ENCODE measurements at regions not wholly inside any gene's neighbourhood (a gene's known extent, or its start where the extent isn't known, plus 50 kb on each side); places are given as distances from the start of the nearest gene placed in this dataset.
"Not testable (repeated sequence)": the region's sequence is repeated elsewhere in the genome, so short reads cannot be mapped to it uniquely, and the experiment has no call there.

- Histone ChIP-seq H3K27me3 (no peaks in the 10 kb centered on the region), H3K4me1 (no peaks in the 10 kb centered on the region), H3K9me3 (peaks cover 22 to 52% (median 33%) of the 10 kb centered on the region in 4 donors), H3K27ac (no peak overlapping the region), H3K4me3 (no peak overlapping the region), H3K36me3 (no peaks in the 10 kb centered on the region)
- DNase-seq: no peak
- no peak for TF ChIP-seq CTCF (IDR thresholded peaks at IDR 0.05)
- TF ChIP-seq EP300 (IDR thresholded peaks at IDR 0.05): no peak
- no peak for TF ChIP-seq POLR2A (IDR thresholded peaks at IDR 0.05)
- TF ChIP-seq POLR2AphosphoS5 (IDR thresholded peaks at IDR 0.05): no peak
- no peak for ATAC-seq (ENCODE audit: low FRiP score in 2 of 2)
- WGBS, 2 donors: 88 to 90% methylated on average over 3 of the region's 3 CpGs
Measured at GRCh38 chr5:153939101-153939500, 99.6 kb downstream of the FAM114A2 start.

- H3K9me3 ChIP-seq: peaks cover 22 to 52% (median 33%) of the 10 kb centered on the region in 4 donors
- no peaks in the 10 kb centered on the region for H3K27me3 ChIP-seq
- H3K4me1 ChIP-seq: no peaks in the 10 kb centered on the region
- ATAC-seq (ENCODE audit: low FRiP score in 2 of 2) (no peak), DNase-seq (no peak)
- TF ChIP-seq POLR2A (IDR thresholded peaks at IDR 0.05) (no peak), POLR2AphosphoS5 (IDR thresholded peaks at IDR 0.05) (no peak), CTCF (IDR thresholded peaks at IDR 0.05) (no peak), EP300 (IDR thresholded peaks at IDR 0.05) (no peak)
- H3K27ac ChIP-seq: no peak overlapping the region
- no peaks in the 10 kb centered on the region for H3K36me3 ChIP-seq
- no peak overlapping the region for H3K4me3 ChIP-seq
Measured at GRCh38 chr5:153938191-153938842, 100.4 kb downstream of the FAM114A2 start.

- DNase-seq: no peak
- no peak for ATAC-seq (ENCODE audit: low FRiP score in 2 of 2)
- WGBS, 2 donors: 81 to 96% methylated on average over 2 of the region's 2 CpGs
- no peaks in the 10 kb centered on the region for H3K4me1 ChIP-seq
- H3K9me3 ChIP-seq: peaks cover 22 to 52% (median 33%) of the 10 kb centered on the region in 4 donors
- no peak for TF ChIP-seq POLR2AphosphoS5 (IDR thresholded peaks at IDR 0.05)
- no peak for TF ChIP-seq CTCF (IDR thresholded peaks at IDR 0.05)
- no peak for TF ChIP-seq EP300 (IDR thresholded peaks at IDR 0.05)
- TF ChIP-seq POLR2A (IDR thresholded peaks at IDR 0.05): no peak
- no peak overlapping the region for H3K4me3 ChIP-seq
- no peaks in the 10 kb centered on the region for H3K27me3 ChIP-seq
- no peak overlapping the region for H3K27ac ChIP-seq
- no peaks in the 10 kb centered on the region for H3K36me3 ChIP-seq
Measured at GRCh38 chr5:153937661-153938060, 101.0 kb downstream of the FAM114A2 start.

- 57 to 76% methylated on average over 2 of the region's 2 CpGs for WGBS, 2 donors
- H3K27ac ChIP-seq; H3K4me1 ChIP-seq; H3K27me3 ChIP-seq; H3K36me3 ChIP-seq; ATAC-seq (ENCODE audit: low FRiP score in 2 of 2); DNase-seq; H3K4me3 ChIP-seq: not testable (repeated sequence)
- peaks cover 4 to 30% (median 15%) of the 10 kb centered on the region in 4 donors for H3K9me3 ChIP-seq
Measured at GRCh38 chr5:153935151-153935550, 103.6 kb downstream of the FAM114A2 start.

- DNase-seq (no peak), ATAC-seq (ENCODE audit: low FRiP score in 2 of 2) (no peak)
- Histone ChIP-seq H3K27ac (no peak overlapping the region), H3K36me3 (no peaks in the 10 kb centered on the region), H3K9me3 (no peaks in the 10 kb centered on the region), H3K27me3 (no peaks in the 10 kb centered on the region), H3K4me3 (no peak overlapping the region), H3K4me1 (no peaks in the 10 kb centered on the region)
- TF ChIP-seq CTCF (IDR thresholded peaks at IDR 0.05) (no peak), POLR2A (IDR thresholded peaks at IDR 0.05) (no peak), POLR2AphosphoS5 (IDR thresholded peaks at IDR 0.05) (no peak), EP300 (IDR thresholded peaks at IDR 0.05) (no peak)
Measured at GRCh38 chr5:153926201-153926600, 112.5 kb downstream of the FAM114A2 start.
